RCC 7860 (cell line): ENCODE measurements at regions not wholly inside any gene's neighbourhood (a gene's known extent, or its start where the extent isn't known, plus 50 kb on each side); places are given as distances from the start of the nearest gene placed in this dataset.

Experiments used
- DNase-seq: peaks from one replicate; pipeline ENCODE4 v3.0.0-alpha.2; 2015; ENCODE audit warnings: low spot score
- FAIRE-seq: peaks from 2 replicates; lab custom pipeline; 2012; peaks lifted over from hg19 to GRCh38; lab: Jason Lieb, UNC

GRCh38 chr15:66927201-66928077 lies 138.0 kb upstream of the SMAD3 start:
- FAIRE-seq: no peak
- DNase-seq: no peak

- FAIRE-seq: no peak
- DNase-seq: no peak
Measured at GRCh38 chr15:66928101-66928500, 137.3 kb upstream of the SMAD3 start.

- FAIRE-seq (no peak), DNase-seq (no peak)
Measured at GRCh38 chr15:66928784-66929183, 136.6 kb upstream of the SMAD3 start.

- DNase-seq (no peak), FAIRE-seq (no peak)
Measured at GRCh38 chr15:66929843-66930402, 135.5 kb upstream of the SMAD3 start.

- DNase-seq (peak; percentile 45), FAIRE-seq (no peak)
Measured at GRCh38 chr15:66931768-66932633, 133.4 kb upstream of the SMAD3 start.

- FAIRE-seq: no peak
- no peak for DNase-seq
Measured at GRCh38 chr15:66932634-66933024, 132.8 kb upstream of the SMAD3 start.

GRCh38 chr15:66933932-66934867 lies 131.2 kb upstream of the SMAD3 start:
- FAIRE-seq (no peak), DNase-seq (no peak)

- DNase-seq: no peak
- FAIRE-seq: no peak
Measured at GRCh38 chr15:66934868-66935520, 130.4 kb upstream of the SMAD3 start.

- FAIRE-seq (no peak), DNase-seq (no peak)
Measured at GRCh38 chr15:66935688-66936087, 129.7 kb upstream of the SMAD3 start.

- FAIRE-seq (no peak), DNase-seq (no peak)
Measured at GRCh38 chr15:66936109-66936860, 129.1 kb upstream of the SMAD3 start.

GRCh38 chr15:66936861-66937582 lies 128.4 kb upstream of the SMAD3 start:
- FAIRE-seq (no peak), DNase-seq (no peak)

- FAIRE-seq (no peak), DNase-seq (no peak)
Measured at GRCh38 chr15:66937588-66937987, 127.8 kb upstream of the SMAD3 start.

GRCh38 chr15:66938114-66938830 lies 127.1 kb upstream of the SMAD3 start:
- DNase-seq: no peak
- no peak for FAIRE-seq

- FAIRE-seq (no peak), DNase-seq (no peak)
Measured at GRCh38 chr15:66939016-66939415, 126.4 kb upstream of the SMAD3 start.

- FAIRE-seq (no peak), DNase-seq (no peak)
Measured at GRCh38 chr15:66939451-66940023, 125.9 kb upstream of the SMAD3 start.

GRCh38 chr15:66940368-66940767 lies 125.0 kb upstream of the SMAD3 start:
- peak; percentile 20 for FAIRE-seq
- peak; percentile 33 for DNase-seq

GRCh38 chr15:66941108-66941711 lies 124.2 kb upstream of the SMAD3 start:
- DNase-seq (no peak), FAIRE-seq (no peak)
